CD4-positive, alpha-beta T cell treated with Interleukin-12 subunit alpha and Interleukin-12 subunit beta, for 1 hour (primary cell): ENCODE measurements at regions not wholly inside any gene's neighbourhood (a gene's known extent, or its start where the extent isn't known, plus 50 kb on each side); places are given as distances from the start of the nearest gene placed in this dataset.
"Not testable (repeated sequence)": the region's sequence is repeated elsewhere in the genome, so short reads cannot be mapped to it uniquely, and the experiment has no call there.

Experiments used
- DNase-seq: peaks from one replicate; pipeline ENCODE4 v3.0.0-alpha.2; 2020

GRCh38 chr16:5917436-5918195, 820.0 kb upstream of the EEF2KMT start:
- no peak for DNase-seq

GRCh38 chr16:5916711-5917191, 819.2 kb upstream of the EEF2KMT start:
- no peak for DNase-seq

GRCh38 chr16:5911241-5911640, 813.6 kb upstream of the EEF2KMT start:
- no peak for DNase-seq

DNA sequence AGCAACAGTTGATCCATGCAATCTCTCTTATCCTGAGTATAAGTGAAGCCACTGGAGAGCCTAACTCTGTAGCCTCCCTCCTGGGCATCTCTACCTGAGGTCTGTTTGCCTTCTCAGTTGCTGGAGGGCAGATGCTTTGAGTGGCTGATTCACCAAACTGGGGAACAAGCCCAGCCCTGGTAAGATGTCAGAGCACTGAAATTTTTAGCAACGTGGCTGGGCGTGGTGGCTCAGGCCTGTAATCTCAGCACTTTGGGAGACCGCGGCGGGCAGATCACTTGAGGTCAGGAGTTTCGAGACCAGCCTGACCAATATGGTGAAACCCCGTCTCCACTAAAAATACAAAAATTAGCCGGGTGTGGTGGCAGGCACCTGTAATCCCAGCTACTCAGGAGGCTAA, 812.0 kb upstream of the EEF2KMT start:
- not testable (repeated sequence) for DNase-seq

DNA sequence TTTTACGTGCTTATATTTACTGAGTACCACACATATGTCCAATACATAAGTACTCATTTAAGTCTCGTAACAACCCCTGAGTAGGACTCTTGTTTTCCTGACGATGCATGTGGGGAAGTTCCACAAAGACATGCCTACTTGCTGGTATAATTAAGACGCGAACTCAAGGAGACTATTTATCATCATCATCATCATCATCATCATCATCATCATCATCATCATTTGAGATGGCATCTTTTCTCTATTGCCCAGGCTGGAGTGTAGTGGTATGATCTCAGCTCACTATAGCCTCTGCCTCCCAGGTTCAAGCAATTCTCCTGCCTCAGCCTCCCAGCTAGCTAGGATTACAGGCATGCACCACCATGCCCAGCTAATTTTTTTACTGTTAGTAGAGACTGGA, 809.9 kb upstream of the EEF2KMT start:
- DNase-seq: no peak

DNA sequence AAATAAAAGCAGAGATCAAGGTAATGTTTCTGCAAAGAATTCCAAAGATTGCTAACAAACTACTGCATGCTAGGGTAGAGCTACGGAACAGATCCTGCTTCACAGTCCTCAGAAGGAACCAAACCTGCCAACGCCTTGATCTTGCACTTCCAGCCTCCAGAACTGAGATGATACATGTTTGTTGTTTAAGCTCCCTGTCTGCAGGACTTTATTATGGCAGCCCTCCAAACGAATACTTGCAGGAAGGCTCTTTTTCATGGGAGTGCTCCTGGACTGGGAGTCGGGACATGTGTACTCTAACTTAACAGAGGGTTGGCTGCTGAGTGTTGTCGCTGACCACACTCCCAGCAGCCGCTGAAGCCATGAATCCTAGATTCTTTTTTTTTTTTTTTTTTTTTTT, 808.8 kb upstream of the EEF2KMT start:
- no peak for DNase-seq

DNA sequence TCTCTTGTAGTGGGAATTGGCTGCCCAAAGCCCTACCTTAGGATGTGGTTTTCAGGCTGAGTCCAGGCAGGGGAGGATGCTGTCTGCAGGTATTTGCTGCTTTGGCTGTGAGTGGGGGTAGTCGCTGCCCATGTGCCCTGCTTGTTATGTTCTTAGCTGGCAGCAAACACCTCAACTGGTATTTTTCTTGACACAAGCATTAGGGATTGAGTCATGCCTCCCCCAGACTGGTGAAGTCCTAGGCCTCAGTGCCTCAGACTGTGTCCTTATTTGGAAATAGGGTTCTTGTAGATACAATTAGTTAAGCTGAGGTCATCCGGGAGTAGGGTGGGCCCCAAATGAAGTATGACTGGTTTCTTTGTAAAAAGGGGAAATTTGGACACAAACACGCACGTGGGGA, 808.3 kb upstream of the EEF2KMT start:
- no peak for DNase-seq

GRCh38 chr16:5903832-5904231, 806.2 kb upstream of the EEF2KMT start:
- no peak for DNase-seq

DNA sequence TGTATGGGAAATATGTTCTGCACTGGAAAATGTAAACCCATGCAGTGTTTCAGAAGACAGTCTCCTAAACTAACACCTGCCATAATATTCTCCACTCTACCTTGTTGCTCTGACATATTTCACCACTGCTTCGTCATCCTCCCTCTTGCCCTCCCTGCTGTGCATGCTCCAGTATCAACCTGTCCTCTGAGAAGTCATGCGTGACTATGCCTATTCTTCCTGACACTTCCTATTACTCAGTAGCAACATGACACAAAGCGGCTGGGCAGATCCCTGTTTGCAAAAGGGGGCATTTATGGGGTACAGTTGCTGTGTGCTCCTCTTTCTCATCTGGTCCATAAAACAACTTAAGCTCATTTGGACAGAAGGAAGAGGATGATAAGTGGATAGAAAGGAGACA, 805.6 kb upstream of the EEF2KMT start:
- DNase-seq: no peak

DNA sequence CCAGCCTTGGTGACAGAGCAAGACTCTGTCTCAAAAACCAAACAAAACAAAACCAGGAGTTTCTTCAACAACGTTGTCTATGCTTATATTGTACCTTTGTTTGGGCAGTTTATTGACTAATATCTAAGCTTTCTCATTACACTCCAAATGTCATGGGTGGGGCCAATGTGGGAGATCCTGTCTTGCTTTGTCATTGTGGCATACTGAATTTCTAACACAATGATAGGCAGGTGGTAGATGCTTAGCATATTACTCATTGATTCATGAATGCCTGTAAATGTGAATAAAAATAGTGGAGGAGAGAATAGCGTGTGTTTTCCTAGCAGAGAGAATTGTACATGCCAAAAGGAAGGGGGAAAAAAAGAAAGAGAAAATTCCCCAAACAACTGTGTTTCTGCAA, 802.5 kb upstream of the EEF2KMT start:
- no peak for DNase-seq

DNA sequence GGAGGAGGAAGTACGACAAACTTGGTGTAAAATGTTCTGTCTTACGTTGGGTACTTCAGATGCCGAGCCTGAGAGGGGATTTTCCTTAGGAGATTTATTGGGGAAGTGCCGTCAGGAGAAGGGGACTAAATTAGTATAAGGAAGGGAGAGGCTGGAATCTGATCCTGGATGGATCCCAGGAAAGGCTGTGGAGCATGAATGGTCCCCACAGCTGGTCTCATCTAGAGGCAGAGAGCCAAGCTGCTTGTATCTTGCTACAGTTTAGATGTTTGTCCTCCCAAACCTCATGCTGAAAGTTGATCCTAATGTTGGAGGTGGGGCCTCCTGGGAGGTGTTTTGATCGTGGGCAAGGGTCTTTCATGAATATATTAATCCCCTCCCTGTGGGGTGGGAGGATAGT, 798.4 kb upstream of the EEF2KMT start:
- DNase-seq: no peak

DNA sequence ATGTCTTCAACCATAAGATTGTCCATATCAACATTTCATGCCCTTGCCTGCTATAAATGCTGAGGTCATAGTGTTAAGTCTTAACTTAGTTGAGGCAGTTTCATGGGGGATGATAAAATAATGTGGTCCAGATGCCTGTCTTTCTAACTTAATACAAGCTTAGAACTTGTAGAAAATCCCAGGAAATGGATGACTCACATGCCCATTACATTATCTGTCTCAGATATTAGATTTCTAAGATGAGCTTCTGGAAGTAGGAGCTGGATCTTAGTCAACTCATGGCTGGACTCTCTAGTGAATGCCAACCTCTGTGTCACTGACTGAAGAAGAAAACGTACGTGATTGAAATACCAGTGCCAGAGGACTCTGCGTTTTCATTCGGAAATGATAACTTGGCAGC, 797.5 kb upstream of the EEF2KMT start:
- no peak for DNase-seq

DNA sequence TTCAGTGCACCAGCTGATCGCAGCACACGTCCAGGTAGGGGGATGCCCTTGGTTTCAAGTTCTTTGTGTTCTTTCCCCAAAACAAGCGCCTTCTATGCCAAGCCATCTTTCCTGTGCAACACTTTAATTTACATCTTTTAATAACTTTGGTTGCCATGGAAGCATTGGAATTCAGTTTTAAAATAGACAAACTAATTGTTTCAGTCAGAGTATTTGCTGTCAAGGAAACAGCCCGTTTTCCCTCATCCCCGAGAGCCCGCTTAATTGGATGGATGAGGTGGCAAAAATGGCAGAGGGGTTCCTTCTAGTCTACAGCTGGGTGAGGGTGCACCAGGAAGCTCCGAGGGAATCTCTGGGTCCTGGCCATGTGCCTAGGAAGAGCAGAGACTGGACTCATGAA, 793.7 kb upstream of the EEF2KMT start:
- no peak for DNase-seq

DNA sequence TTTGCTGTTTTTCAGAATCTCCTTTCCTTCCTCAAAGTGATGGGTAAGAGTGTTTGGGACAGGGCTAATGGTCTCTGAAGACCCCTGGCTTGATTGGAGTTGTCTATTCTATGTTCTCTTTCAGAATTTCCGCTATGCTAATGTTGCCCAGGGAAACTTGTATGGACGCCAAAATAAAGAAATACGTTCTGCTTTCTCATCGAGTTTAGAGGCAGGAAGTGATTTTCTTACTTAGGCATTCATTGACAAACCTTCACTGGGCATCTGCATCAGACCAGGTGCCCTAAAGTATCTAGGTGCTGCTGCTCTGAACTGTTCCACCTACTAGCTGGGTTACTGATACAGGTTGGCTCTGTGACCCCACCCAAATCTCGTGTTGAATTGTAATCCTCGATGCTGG, 787.9 kb upstream of the EEF2KMT start:
- no peak for DNase-seq

GRCh38 chr16:5884996-5885395, 787.4 kb upstream of the EEF2KMT start:
- DNase-seq: no peak

DNA sequence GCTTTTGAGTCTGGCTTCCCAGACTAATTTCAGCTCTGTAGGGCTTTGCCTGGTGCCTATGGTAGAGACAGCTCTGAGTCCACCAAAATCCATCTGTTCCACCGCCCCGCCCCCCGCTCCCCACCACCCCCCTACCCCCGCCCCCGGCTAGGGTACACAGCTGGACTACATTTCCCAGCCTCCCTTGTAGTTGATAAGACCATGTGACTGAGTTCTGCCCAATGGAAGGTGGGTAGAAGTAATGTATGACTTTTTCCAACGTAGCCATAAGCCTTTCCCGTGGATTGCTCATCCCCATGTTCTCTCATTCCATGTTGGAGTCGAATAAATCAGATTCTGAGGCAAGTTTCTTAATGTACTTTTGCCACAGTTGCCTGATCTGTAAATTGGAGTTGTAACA, 786.7 kb upstream of the EEF2KMT start:
- no peak for DNase-seq

- DNase-seq: no peak
These were observed 784.6 kb upstream of the EEF2KMT start for GRCh38 chr16:5882087-5882640.

DNA sequence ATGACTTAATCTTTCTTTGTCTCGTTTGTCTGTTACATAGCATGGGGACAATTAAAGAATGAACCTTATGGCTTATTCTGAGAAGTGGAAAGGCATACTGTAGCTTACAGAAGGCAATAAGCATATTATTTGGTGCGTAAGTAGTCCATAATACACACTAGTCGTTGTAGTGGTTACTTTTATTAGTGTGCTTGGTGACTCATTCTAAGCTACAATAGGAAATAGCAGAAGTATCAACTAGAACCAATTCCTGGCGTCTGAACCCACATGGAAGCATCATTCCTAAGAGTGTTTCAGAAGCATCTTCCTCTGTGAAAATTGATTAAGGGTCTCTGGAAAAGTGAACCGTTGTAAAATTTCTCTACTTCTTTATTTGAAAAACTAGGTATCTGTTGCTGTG, 777.8 kb upstream of the EEF2KMT start:
- no peak for DNase-seq

GRCh38 chr16:5874899-5875298, 777.3 kb upstream of the EEF2KMT start:
- no peak for DNase-seq

GRCh38 chr16:5873221-5873620, 775.6 kb upstream of the EEF2KMT start:
- DNase-seq: no peak

DNA sequence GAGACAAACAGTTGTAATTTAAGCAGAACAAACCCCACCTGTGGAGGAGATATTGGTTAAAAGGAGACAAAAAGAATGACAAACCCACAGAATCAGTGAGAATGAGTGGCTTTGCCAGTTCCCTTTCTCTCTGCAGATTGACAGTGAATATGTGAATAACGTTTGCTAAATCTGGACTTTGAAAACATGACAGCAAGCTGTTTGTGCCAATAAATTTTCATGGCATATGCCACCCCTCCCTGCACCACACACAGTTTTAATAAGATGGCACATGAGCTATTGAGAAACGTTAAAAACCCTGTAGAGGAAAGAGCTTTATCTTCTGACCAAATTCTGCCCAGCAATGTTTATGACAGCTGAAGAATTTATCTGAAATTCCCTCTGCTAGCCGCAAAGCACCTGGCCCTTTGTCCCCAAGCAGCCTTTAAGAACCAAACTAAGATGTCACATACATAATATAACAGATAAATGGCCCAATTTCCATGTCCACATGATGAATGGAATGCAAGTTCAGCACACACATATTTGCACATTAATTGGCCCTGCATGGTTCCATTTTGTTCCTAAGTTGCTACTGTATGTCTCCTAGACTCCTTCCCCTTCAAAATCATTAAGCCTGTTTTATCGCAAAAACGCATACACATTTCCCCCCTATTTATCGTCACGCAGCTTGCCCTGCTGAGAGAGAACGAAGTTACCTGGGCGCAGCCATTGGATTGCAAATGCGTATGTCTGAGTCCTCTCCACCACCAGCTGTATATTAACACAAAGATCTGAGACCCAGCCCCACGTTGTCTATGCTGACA, 773.5 kb upstream of the EEF2KMT start:
- DNase-seq: no peak

- DNase-seq: no peak
These were observed 769.7 kb upstream of the EEF2KMT start for GRCh38 chr16:5867250-5867649.

- no peak for DNase-seq
These were observed 767.6 kb upstream of the EEF2KMT start for GRCh38 chr16:5865236-5865635.

DNA sequence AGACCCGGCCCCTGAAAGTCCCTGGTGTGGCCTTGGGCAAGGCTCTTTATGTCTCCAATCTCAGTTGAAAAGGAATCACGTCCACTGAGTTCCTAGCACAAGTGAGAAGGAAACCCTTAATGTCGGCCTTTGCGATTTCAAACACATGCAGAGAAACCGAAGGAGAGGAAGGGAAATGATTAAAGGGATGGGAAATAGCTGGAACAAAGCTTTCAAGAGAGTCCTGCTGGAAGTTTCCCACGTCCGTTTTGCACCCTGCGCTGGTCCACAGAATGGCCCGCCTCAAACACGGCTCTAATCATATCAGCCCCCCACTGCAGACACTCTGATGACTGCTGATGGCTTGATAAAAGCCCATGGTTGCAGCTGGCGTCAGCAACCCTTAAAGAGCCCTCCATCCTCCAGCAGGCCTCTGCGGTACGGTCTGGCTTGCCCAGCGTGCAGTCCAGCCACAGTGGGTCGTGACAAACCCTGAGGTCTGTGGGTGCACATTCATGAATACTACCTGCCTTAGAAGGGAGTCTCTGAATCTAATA, 765.5 kb upstream of the EEF2KMT start:
- no peak for DNase-seq
